Tibial artery (tissue), 4 donors: ENCODE measurements at regions not wholly inside any gene's neighbourhood (a gene's known extent, or its start where the extent isn't known, plus 50 kb on each side); places are given as distances from the start of the nearest gene placed in this dataset.

Experiments used
- DNase-seq, 2 donors: peaks; one replicate each; pipeline ENCODE4 v3.0.0-alpha.2; 2019
- H3K27ac ChIP-seq, 2 donors: fragments of 200-600 bp; sonication (generic) in 1 of 2; 1 replicate in 1 of 2; 2 replicates in 1 of 2; pipeline ENCODE4 v1.5.1; 2018 to 2019; ENCODE audit warnings: mild to moderate bottlenecking in 1 of 2
- H3K27me3 ChIP-seq, 2 donors: fragments of 200-600 bp; sonication (generic) in 1 of 2; one replicate each; pipeline versions ENCODE4 v1.5.1 to v1.6.0; 2016 to 2019
- H3K36me3 ChIP-seq, 3 donors: fragments of 200-600 bp; sonication (generic) in 2 of 3; one replicate each; pipeline ENCODE4 v1.5.1; 2016 to 2019; ENCODE audit warnings: mild to moderate bottlenecking in 2 of 3
- H3K4me1 ChIP-seq, 4 donors: fragments of 200-600 bp; sonication (generic) in 2 of 4; 1 replicate in 3 of 4; 2 replicates in 1 of 4; pipeline ENCODE4 v1.5.1; 2016 to 2019
- H3K4me3 ChIP-seq, 2 donors: fragments of 200-600 bp; sonication (generic) in 1 of 2; 1 replicate in 1 of 2; 2 replicates in 1 of 2; pipeline ENCODE4 v1.5.1; 2018 to 2019; ENCODE audit warnings: mild to moderate bottlenecking in 2 of 2
- H3K9me3 ChIP-seq, 3 donors: fragments of 200-600 bp; sonication (generic) in 1 of 3; one replicate each; pipeline ENCODE4 v1.5.1; 2016 to 2019
- CTCF ChIP-seq, 2 experiments: fragments of 200-600 bp in 1 of 2; fragments of 450-650 bp in 1 of 2; IDR thresholded peaks; one replicate each; pipeline ENCODE4 v1.5.1; 2017 to 2019; ENCODE audit warnings: antibody characterized with exemption in 2 of 2, mild to moderate bottlenecking in 1 of 2, moderate library complexity in 1 of 2
- intact Hi-C: fragments of 100-400 bp; cut with DNase I; formaldehyde crosslinking; loops from one replicate; pipeline ENCODE4 v1.15.0; 2023; ENCODE audit warnings: low total_unique reads

- H3K27me3 ChIP-seq, result no peaks in the 10 kb centered on the region
- H3K36me3 ChIP-seq, result no peaks in the 10 kb centered on the region
- no peak for DNase-seq
- intact Hi-C loops, result no loop called here
- H3K27ac ChIP-seq, result no peak overlapping the region
- no peak for TF ChIP-seq CTCF (IDR thresholded peaks at IDR 0.05)
- H3K4me3 ChIP-seq, result no peak overlapping the region
- no peaks in the 10 kb centered on the region for H3K4me1 ChIP-seq
- no peaks in the 10 kb centered on the region for H3K9me3 ChIP-seq
Measured at GRCh38 chr9:28892538-28892937, 1319.3 kb upstream of the C9orf72 start.

DNA sequence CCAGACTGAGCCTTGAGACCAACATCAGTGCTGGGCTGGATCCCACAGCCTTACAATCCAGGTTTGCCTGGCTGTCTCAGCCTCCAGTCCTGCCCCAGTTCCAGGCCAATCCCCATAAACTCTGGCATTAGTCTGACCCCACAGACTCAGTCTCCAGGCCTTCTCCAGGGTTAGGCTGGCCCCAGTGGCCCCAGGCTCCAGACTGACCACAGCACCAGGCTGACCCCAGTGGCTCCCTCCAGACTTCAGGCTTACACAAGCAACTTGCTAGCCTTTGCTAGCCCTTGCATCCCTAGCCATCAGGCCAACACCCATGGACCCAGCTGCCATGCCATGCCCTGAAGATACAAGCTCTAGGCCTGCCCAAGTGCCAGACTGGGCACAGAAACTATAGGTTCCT, 1326.0 kb upstream of the C9orf72 start:
- intact Hi-C loops, result no loop called here
- DNase-seq, result no peak

DNA sequence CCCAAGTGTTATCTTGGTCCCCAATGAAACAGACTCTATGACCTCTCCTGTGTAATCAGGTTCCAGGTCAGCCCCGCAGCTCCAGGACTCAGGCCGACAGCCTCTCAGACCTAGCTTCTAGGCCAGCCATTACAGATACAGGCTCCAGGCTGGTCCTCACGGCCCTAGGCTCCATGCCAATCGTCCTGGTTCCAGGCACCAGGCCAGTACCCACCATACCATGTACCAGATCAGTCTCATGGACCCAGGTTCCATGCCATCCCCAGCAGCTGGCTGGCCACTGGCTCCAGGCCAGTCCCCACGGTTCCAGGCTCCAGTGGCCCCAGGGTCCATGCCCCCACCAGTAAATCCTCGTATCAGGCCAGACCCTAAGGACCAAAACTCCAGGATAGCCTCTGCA, 1326.6 kb upstream of the C9orf72 start:
- no peak overlapping the region for H3K27ac ChIP-seq
- no peaks in the 10 kb centered on the region for H3K4me1 ChIP-seq
- no peak overlapping the region for H3K4me3 ChIP-seq
- intact Hi-C loops, result no loop called here
- H3K27me3 ChIP-seq, result no peaks in the 10 kb centered on the region
- DNase-seq, result no peak
- no peaks in the 10 kb centered on the region for H3K36me3 ChIP-seq
- no peaks in the 10 kb centered on the region for H3K9me3 ChIP-seq
- no peak for TF ChIP-seq CTCF (IDR thresholded peaks at IDR 0.05)

More for the DNA sequence above, 1326.0 kb upstream of the C9orf72 start:
- no peak for TF ChIP-seq CTCF (IDR thresholded peaks at IDR 0.05)
- Histone ChIP-seq H3K4me1 (no peaks in the 10 kb centered on the region), H3K36me3 (no peaks in the 10 kb centered on the region), H3K9me3 (no peaks in the 10 kb centered on the region), H3K27ac (no peak overlapping the region), H3K27me3 (no peaks in the 10 kb centered on the region), H3K4me3 (no peak overlapping the region)

DNA sequence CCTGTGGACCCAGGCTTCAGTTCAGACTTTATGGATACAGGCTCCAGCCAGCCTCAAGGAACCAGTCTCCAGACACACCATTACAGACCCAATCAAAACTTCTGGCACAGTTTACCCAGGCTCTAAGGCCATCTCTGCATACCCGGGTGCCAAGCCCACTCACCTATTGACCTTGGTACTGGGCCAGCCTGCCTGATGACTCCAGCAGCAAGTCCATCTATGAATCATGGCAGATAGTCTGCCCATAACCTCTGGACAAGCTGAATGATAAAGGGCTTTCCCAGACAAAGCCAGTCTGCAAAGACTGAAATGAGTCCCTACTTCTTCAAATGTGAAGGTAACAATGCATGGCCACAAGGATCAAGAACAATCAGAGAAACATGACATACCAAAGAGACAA, 1327.1 kb upstream of the C9orf72 start:
- Histone ChIP-seq H3K4me1 (no peaks in the 10 kb centered on the region), H3K36me3 (no peaks in the 10 kb centered on the region), H3K9me3 (no peaks in the 10 kb centered on the region), H3K27me3 (no peaks in the 10 kb centered on the region), H3K4me3 (no peak overlapping the region), H3K27ac (no peak overlapping the region)
- intact Hi-C loops, result no loop called here
- TF ChIP-seq CTCF (IDR thresholded peaks at IDR 0.05), result no peak
- no peak for DNase-seq

- Histone ChIP-seq H3K36me3 (no peaks in the 10 kb centered on the region), H3K4me1 (no peaks in the 10 kb centered on the region), H3K27ac (no peak overlapping the region), H3K9me3 (no peaks in the 10 kb centered on the region), H3K4me3 (no peak overlapping the region), H3K27me3 (no peaks in the 10 kb centered on the region)
- intact Hi-C loops, result no loop called here
- no peak for TF ChIP-seq CTCF (IDR thresholded peaks at IDR 0.05)
- DNase-seq, result no peak
Measured at GRCh38 chr9:28909526-28909925, 1336.2 kb upstream of the C9orf72 start.

- H3K4me3 ChIP-seq, result no peak overlapping the region
- no peaks in the 10 kb centered on the region for H3K4me1 ChIP-seq
- no peaks in the 10 kb centered on the region for H3K9me3 ChIP-seq
- H3K36me3 ChIP-seq, result no peaks in the 10 kb centered on the region
- no peaks in the 10 kb centered on the region for H3K27me3 ChIP-seq
- no peak for DNase-seq
- no peak for TF ChIP-seq CTCF (IDR thresholded peaks at IDR 0.05)
- no peak overlapping the region for H3K27ac ChIP-seq
- intact Hi-C loops, result no loop called here
Measured at GRCh38 chr9:28912621-28913020, 1339.3 kb upstream of the C9orf72 start.
